ENCODE measurements at regions not wholly inside any gene's neighbourhood (a gene's known extent, or its start where the extent isn't known, plus 50 kb on each side); places are given as distances from the start of the nearest gene placed in this dataset.

GRCh38 chr12:114790276-114790675, 106.3 kb upstream of the TBX3 start:
- Histone ChIP-seq H3K4me2 (ENCODE audit: low read length) (no peak overlapping the region), H3K9ac (ENCODE audit: low read length) (no peak overlapping the region), H3K9me2 (ENCODE audit: insufficient read depth) (no peaks in the 10 kb centered on the region), H4K20me1 (ENCODE audit: insufficient read depth) (no peaks in the 10 kb centered on the region), H3K36me3 (ENCODE audit: control insufficient read depth in 1 of 2, insufficient read depth in 2 of 2, low read length in 2 of 2) (no peaks in the 10 kb centered on the region), H2AFZ (ENCODE audit: low read depth, low read length, poor library complexity, severe bottlenecking) (no peak overlapping the region), H3K4me1 (ENCODE audit: control insufficient read depth in 1 of 2, insufficient read depth in 2 of 2, low read length in 2 of 2) (no peaks in the 10 kb centered on the region), H3K79me2 (ENCODE audit: insufficient read depth, low read length) (no peaks in the 10 kb centered on the region), H3K27me3 (ENCODE audit: insufficient read depth, low read length) (0 out of 2 replicates have a peak, but pooled peaks cover 7% of the 10 kb centered on the region), H3K9me3 (ENCODE audit: control insufficient read depth in 1 of 2, insufficient read depth in 1 of 2, low read depth in 1 of 2, low read length in 2 of 2) (no peaks in the 10 kb centered on the region), H3K4me3 (replicated peaks in 1 of 2; ENCODE audit: low read depth in 1 of 2, low read length in 2 of 2) (no peak overlapping the region), H3K27ac (ENCODE audit: low read depth, low read length) (no peak overlapping the region)
- no peak for TF ChIP-seq ATF3 (IDR thresholded peaks at IDR 0.05)
- no peak for TF ChIP-seq SRF (IDR thresholded peaks at IDR 0.05; ENCODE audit: low read depth)
- no peak for TF ChIP-seq ZNF274 (IDR thresholded peaks at IDR 0.05; ENCODE audit: low read depth, low read length)
- TF ChIP-seq SP1 (IDR thresholded peaks at IDR 0.05; ENCODE audit: low read depth): no peak
- TF ChIP-seq FOSL1 (IDR thresholded peaks at IDR 0.05; ENCODE audit: low read depth): no peak
- TF ChIP-seq POLR2AphosphoS5 (IDR thresholded peaks at IDR 0.05; ENCODE audit: low read depth, low read length): no peak
- TF ChIP-seq SIN3A (IDR thresholded peaks at IDR 0.05; ENCODE audit: low read depth): no peak
- no peak for TF ChIP-seq TCF7L2 (IDR thresholded peaks at IDR 0.05; ENCODE audit: borderline replicate concordance, extremely low read depth, insufficient read depth, insufficient read length)
- TF ChIP-seq, protein P1, sequence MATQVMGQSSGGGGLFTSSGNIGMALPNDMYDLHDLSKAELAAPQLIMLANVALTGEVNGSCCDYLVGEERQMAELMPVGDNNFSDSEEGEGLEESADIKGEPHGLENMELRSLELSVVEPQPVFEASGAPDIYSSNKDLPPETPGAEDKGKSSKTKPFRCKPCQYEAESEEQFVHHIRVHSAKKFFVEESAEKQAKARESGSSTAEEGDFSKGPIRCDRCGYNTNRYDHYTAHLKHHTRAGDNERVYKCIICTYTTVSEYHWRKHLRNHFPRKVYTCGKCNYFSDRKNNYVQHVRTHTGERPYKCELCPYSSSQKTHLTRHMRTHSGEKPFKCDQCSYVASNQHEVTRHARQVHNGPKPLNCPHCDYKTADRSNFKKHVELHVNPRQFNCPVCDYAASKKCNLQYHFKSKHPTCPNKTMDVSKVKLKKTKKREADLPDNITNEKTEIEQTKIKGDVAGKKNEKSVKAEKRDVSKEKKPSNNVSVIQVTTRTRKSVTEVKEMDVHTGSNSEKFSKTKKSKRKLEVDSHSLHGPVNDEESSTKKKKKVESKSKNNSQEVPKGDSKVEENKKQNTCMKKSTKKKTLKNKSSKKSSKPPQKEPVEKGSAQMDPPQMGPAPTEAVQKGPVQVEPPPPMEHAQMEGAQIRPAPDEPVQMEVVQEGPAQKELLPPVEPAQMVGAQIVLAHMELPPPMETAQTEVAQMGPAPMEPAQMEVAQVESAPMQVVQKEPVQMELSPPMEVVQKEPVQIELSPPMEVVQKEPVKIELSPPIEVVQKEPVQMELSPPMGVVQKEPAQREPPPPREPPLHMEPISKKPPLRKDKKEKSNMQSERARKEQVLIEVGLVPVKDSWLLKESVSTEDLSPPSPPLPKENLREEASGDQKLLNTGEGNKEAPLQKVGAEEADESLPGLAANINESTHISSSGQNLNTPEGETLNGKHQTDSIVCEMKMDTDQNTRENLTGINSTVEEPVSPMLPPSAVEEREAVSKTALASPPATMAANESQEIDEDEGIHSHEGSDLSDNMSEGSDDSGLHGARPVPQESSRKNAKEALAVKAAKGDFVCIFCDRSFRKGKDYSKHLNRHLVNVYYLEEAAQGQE (IDR thresholded peaks at IDR 0.05; ENCODE audit: low read depth): no peak
- TF ChIP-seq ELF1 (IDR thresholded peaks at IDR 0.05; ENCODE audit: borderline replicate concordance, low read depth): no peak
- no peak for TF ChIP-seq YY1 (IDR thresholded peaks at IDR 0.05; ENCODE audit: extremely low read depth, insufficient replicate concordance, low read depth, low read length)
- TF ChIP-seq EGR1 (IDR thresholded peaks at IDR 0.05; ENCODE audit: low read depth): no peak
- ChIA-PET RAD21 (ENCODE audit: low non-redundant PET in 1 of 2, low total read pairs in 2 of 2, uncharacterized antibody in 2 of 2, unreplicated experiment in 2 of 2) (no interaction called here), POLR2A (no interaction called here), CTCF (interaction anchor here (1.0 kb wide), 1 partner anchor 9 kb away, joined by 3 read pairs; no protein-coding TSS in a partner anchor)
- intact Hi-C loops (cut with micrococcal nuclease): no loop called here
- DNase-seq (ENCODE audit: low read depth, low spot score): no peak
- BruUV-seq (replicated peaks): no TSS peak
- no peak for ATAC-seq

All from HCT116 (cell line).